ENCODE measurements at regions not wholly inside any gene's neighbourhood (a gene's known extent, or its start where the extent isn't known, plus 50 kb on each side); places are given as distances from the start of the nearest gene placed in this dataset.

GRCh38 chr1:173415905-173416450, 61.2 kb upstream of the PRDX6 start:
- Histone ChIP-seq H3K4me3 (ENCODE audit: low read depth, low read length) (no peak overlapping the region), H3K27me3 (ENCODE audit: control insufficient read depth, insufficient read depth, low read length) (no peaks in the 10 kb centered on the region), H3K36me3 (ENCODE audit: control insufficient read depth, insufficient read depth, low read length) (no peaks in the 10 kb centered on the region)
- TF ChIP-seq CTCF (IDR thresholded peaks at IDR 0.05; ENCODE audit: insufficient read depth, low read length, poor library complexity, severe bottlenecking) = no peak
- DNase-seq (ENCODE audit: low read depth) = no peak

GRCh38 chr1:173417563-173417962, 59.6 kb upstream of the PRDX6 start:
- no peaks in the 10 kb centered on the region for H3K27me3 ChIP-seq (ENCODE audit: control insufficient read depth, insufficient read depth, low read length)
- DNase-seq (ENCODE audit: low read depth) = no peak
- no peak for TF ChIP-seq CTCF (IDR thresholded peaks at IDR 0.05; ENCODE audit: insufficient read depth, low read length, poor library complexity, severe bottlenecking)
- no peak overlapping the region for H3K4me3 ChIP-seq (ENCODE audit: low read depth, low read length)
- no peaks in the 10 kb centered on the region for H3K36me3 ChIP-seq (ENCODE audit: control insufficient read depth, insufficient read depth, low read length)

DNA sequence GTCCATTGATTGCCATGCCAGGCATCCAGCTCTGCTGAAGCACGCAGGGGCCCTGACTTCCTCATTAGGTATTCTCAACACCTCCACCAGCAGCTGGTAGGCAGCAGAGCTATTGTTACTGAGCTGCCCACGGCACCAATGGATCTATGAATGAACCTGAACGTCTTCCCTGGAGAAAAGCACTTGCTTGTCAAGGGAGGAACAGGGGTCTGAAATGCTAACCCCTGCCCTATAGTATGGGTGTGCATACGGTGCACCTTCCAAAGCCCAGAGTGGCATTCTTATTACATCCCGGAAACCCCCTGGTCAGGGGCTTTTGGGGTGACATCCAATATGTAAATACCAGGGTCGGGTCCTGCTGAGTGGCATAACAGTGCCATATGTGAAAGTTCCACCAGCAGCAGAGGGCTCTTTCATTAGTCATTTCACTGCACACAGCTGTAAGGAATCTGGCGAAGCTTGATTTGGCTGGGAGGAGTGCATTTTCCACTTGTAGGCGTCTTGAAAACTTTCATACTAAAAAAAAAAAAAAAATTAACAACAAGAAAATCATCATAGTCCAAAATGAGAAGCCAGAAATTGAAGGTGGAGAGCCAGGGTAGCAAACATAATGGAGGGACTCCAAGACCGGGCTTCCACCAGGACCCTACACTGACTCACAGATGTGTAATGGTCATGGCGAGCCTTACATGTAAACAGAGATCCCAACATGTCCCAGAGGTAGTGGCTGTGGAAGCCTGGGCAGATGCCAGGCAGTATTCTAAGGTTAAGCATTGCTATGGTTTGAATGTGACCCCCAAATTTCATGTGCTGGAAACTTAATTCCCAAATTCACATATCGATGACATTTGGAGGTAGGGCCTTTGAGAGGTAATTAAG, 58.8 kb upstream of the PRDX6 start:
- Histone ChIP-seq H3K36me3 (ENCODE audit: control insufficient read depth, insufficient read depth, low read length) (no peaks in the 10 kb centered on the region), H3K4me3 (ENCODE audit: low read depth, low read length) (no peak overlapping the region), H3K27me3 (ENCODE audit: control insufficient read depth, insufficient read depth, low read length) (no peaks in the 10 kb centered on the region)
- no peak for TF ChIP-seq CTCF (IDR thresholded peaks at IDR 0.05; ENCODE audit: insufficient read depth, low read length, poor library complexity, severe bottlenecking)
- no peak for DNase-seq (ENCODE audit: low read depth)

- DNase-seq (ENCODE audit: low read depth) = peak; percentile 16
- TF ChIP-seq CTCF (IDR thresholded peaks at IDR 0.05; ENCODE audit: insufficient read depth, low read length, poor library complexity, severe bottlenecking) = peak; percentile 63
- Histone ChIP-seq H3K36me3 (ENCODE audit: control insufficient read depth, insufficient read depth, low read length) (no peaks in the 10 kb centered on the region), H3K27me3 (ENCODE audit: control insufficient read depth, insufficient read depth, low read length) (no peaks in the 10 kb centered on the region), H3K4me3 (ENCODE audit: low read depth, low read length) (no peak overlapping the region)
These were observed 56.8 kb upstream of the PRDX6 start for GRCh38 chr1:173420330-173420806.

DNA sequence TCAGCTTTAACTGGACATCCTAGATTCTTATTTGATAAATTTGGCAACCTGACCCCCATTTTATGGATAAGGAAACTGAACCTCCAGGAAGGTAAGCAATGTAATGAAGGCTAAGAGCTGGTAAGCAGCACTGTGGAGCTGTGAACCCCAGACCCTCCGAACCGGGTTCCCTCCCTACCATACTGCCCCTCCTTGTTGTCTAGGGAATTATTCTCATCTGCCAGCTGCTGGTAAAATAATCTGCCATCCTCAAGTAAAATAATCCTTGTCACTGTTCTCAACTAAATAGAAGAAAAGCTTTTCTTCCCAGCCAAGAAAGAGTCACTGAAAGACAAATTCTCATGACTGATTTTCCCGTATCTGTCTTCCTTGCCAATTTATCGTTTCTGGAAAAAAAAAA, 55.8 kb upstream of the PRDX6 start:
- H3K4me3 ChIP-seq (ENCODE audit: low read depth, low read length) = no peak overlapping the region
- TF ChIP-seq CTCF (IDR thresholded peaks at IDR 0.05; ENCODE audit: insufficient read depth, low read length, poor library complexity, severe bottlenecking) = no peak
- H3K27me3 ChIP-seq (ENCODE audit: control insufficient read depth, insufficient read depth, low read length) = no peaks in the 10 kb centered on the region
- DNase-seq (ENCODE audit: low read depth) = no peak
- H3K36me3 ChIP-seq (ENCODE audit: control insufficient read depth, insufficient read depth, low read length) = no peaks in the 10 kb centered on the region

All from kidney epithelial cell (primary cell).